GM12878 (cell line): ENCODE measurements at regions not wholly inside any gene's neighbourhood (a gene's known extent, or its start where the extent isn't known, plus 50 kb on each side); places are given as distances from the start of the nearest gene placed in this dataset.

Experiments
- ATAC-seq: fragments of 200-7000 bp; cut with Tn5 transposase; 3 replicates; pipeline ENCODE4 v1.9.1; 2020; ENCODE audit warnings: mild to moderate bottlenecking, moderate library complexity
- BruUV-seq: library from RNA; stranded (reverse); fragments of 400-500 nt; replicated peaks from 2 replicates; lab custom pipeline; 2021; lab: Mats Ljungman, UMichigan
- CTCF ChIA-PET: fragments of 300-600 bp; sonication (Branson Sonifier 250); formaldehyde crosslinking; extraction: SDS; loops from one replicate; lab custom pipeline; 2021; ENCODE audit warnings: inconsistent platforms; lab: Yijun Ruan, JAX
- POLR2A ChIA-PET: fragments of 350-600 bp; formaldehyde crosslinking; extraction: SDS; loops from one replicate; lab custom pipeline; 2021; ENCODE audit warnings: inconsistent platforms; lab: Charles Lee
- RAD21 ChIA-PET: fragments of 300-600 bp; sonication (Branson Sonifier 250); formaldehyde crosslinking; loops from one replicate; lab custom pipeline; 2023; ENCODE audit warnings: antibody characterized with exemption; ENCODE audit not compliant: unreplicated experiment; lab: Charles Lee
- SMC1A ChIA-PET: fragments of 300-600 bp; sonication (Branson Sonifier 250); formaldehyde crosslinking; loops from one replicate; lab custom pipeline; 2023; ENCODE audit not compliant: unreplicated experiment, uncharacterized antibody; lab: Charles Lee
- DNase-seq: peaks from one replicate; pipeline ENCODE4 v3.0.0-alpha.2; 2011; ENCODE audit warnings: low read depth, low spot score
- FAIRE-seq: peaks from 3 replicates; lab custom pipeline; 2011; peaks lifted over from hg19 to GRCh38; lab: Jason Lieb, UNC
- H2AFZ ChIP-seq: 2 replicates; pipeline ENCODE4 v1.6.0; 2011; ENCODE audit warnings: low read depth, low read length, control low read depth; ENCODE audit not compliant: control insufficient read depth
- H3K27ac ChIP-seq: 2 replicates; pipeline ENCODE4 v1.5.1; 2011; ENCODE audit warnings: control low read depth; ENCODE audit not compliant: control insufficient read depth, insufficient read depth
- H3K27me3 ChIP-seq, 2 experiments: replicated peaks in 1 of 2; 2 replicates each; pipeline versions ENCODE4 v1.6.0 to v1.6.1; 2011; ENCODE audit warnings: low read length in 1 of 2; ENCODE audit not compliant: control insufficient read depth in 2 of 2, insufficient read depth in 2 of 2
- H3K36me3 ChIP-seq, 2 experiments: 2 replicates each; pipeline ENCODE4 v1.5.1; 2011; ENCODE audit warnings: low read length in 1 of 2; ENCODE audit not compliant: control insufficient read depth in 2 of 2, insufficient read depth in 2 of 2
- H3K4me1 ChIP-seq: 2 replicates; pipeline ENCODE4 v1.6.1; 2011; ENCODE audit warnings: mild to moderate bottlenecking, low read length, moderate library complexity, mixed read lengths; ENCODE audit not compliant: control insufficient read depth, insufficient read depth
- H3K4me2 ChIP-seq: 2 replicates; pipeline ENCODE4 v1.6.0; 2011; ENCODE audit warnings: control low read depth; ENCODE audit not compliant: control insufficient read depth, insufficient read depth
- H3K4me3 ChIP-seq: fragments of 200-600 bp; sonication (generic); 2 replicates; pipeline ENCODE4 v1.5.1; 2016
- H3K79me2 ChIP-seq: 2 replicates; pipeline ENCODE4 v1.6.0; 2011; ENCODE audit warnings: low read length; ENCODE audit not compliant: control insufficient read depth, insufficient read depth
- H3K9ac ChIP-seq: 2 replicates; pipeline ENCODE4 v1.8.0; 2011; ENCODE audit warnings: low read length, control low read depth, mixed read lengths; ENCODE audit not compliant: control insufficient read depth, insufficient read depth
- H3K9me3 ChIP-seq: replicated peaks from 3 replicates; pipeline ENCODE4 v1.5.1; 2011; ENCODE audit warnings: mild to moderate bottlenecking, low read length; ENCODE audit not compliant: control insufficient read depth, insufficient read depth
- H4K20me1 ChIP-seq: 2 replicates; pipeline ENCODE4 v1.6.0; 2011; ENCODE audit not compliant: control insufficient read depth, insufficient read depth
- BCL11A ChIP-seq: IDR thresholded peaks from 2 replicates; pipeline ENCODE4 v1.6.1; 2011; ENCODE audit warnings: low read depth, low read length
- BRCA1 ChIP-seq: IDR thresholded peaks from 2 replicates; pipeline ENCODE4 v1.6.1; 2011; ENCODE audit warnings: low read depth, low read length, improper control_type of control experiment
- DPF2 ChIP-seq: fragments of 450-650 bp; IDR thresholded peaks from 2 replicates; pipeline ENCODE4 v1.6.1; 2017; ENCODE audit warnings: mild to moderate bottlenecking
- EP300 ChIP-seq, 2 experiments: fragments of 150-350 bp in 1 of 2; IDR thresholded peaks; 2 replicates each; pipeline ENCODE4 v1.6.1; 2011 to 2012; ENCODE audit warnings: low read depth in 2 of 2, low read length in 2 of 2, borderline replicate concordance in 1 of 2, improper control_type of control experiment in 1 of 2, inconsistent platforms in 1 of 2; ENCODE audit not compliant: control insufficient read depth in 1 of 2
- GABPA ChIP-seq: IDR thresholded peaks from 2 replicates; pipeline ENCODE4 v1.6.1; 2014; ENCODE audit warnings: antibody characterized with exemption, low read depth, mild to moderate bottlenecking, inconsistent platforms
- HDAC6 ChIP-seq: fragments of 200-600 bp; sonication (generic); IDR thresholded peaks from one replicate; pipeline ENCODE4 v1.8.0; 2017; ENCODE audit warnings: antibody characterized with exemption; ENCODE audit not compliant: unreplicated experiment
- IRF4 ChIP-seq: IDR thresholded peaks from 2 replicates; pipeline ENCODE4 v1.6.1; 2011; ENCODE audit warnings: low read depth, low read length
- JUNB ChIP-seq: IDR thresholded peaks from 2 replicates; pipeline ENCODE4 v1.6.1; 2016; ENCODE audit warnings: antibody characterized with exemption, mild to moderate bottlenecking
- MYC ChIP-seq: IDR thresholded peaks from 2 replicates; pipeline ENCODE4 v1.6.1; 2011; ENCODE audit warnings: mild to moderate bottlenecking, low read length, moderate library complexity, inconsistent platforms; ENCODE audit not compliant: insufficient read depth, insufficient replicate concordance, insufficient read length, severe bottlenecking
- PKNOX1 ChIP-seq: fragments of 450-650 bp; IDR thresholded peaks from 2 replicates; pipeline ENCODE4 v1.6.1; 2016; ENCODE audit warnings: mild to moderate bottlenecking
- RBBP5 ChIP-seq: fragments of 200-600 bp; sonication (generic); conservative IDR thresholded peaks from 2 replicates; pipeline ENCODE4 v1.6.1; 2016
- SP1 ChIP-seq: IDR thresholded peaks from one replicate; pipeline ENCODE4 v1.6.1; 2011; ENCODE audit warnings: low read depth, low read length
- SREBF2 ChIP-seq: IDR thresholded peaks from 2 replicates; pipeline ENCODE4 v1.6.1; 2012; ENCODE audit warnings: mild to moderate bottlenecking, low read length
- SRF ChIP-seq, 2 experiments: IDR thresholded peaks; 2 replicates each; pipeline ENCODE4 v1.6.1; 2011; ENCODE audit warnings: low read depth in 2 of 2, low read length in 2 of 2, mild to moderate bottlenecking in 1 of 2, moderate library complexity in 1 of 2
- TARDBP ChIP-seq: IDR thresholded peaks from 2 replicates; pipeline ENCODE4 v1.6.1; 2016; ENCODE audit warnings: borderline replicate concordance
- ZNF274 ChIP-seq: IDR thresholded peaks from one replicate; pipeline ENCODE4 v1.8.0; 2011; ENCODE audit not compliant: insufficient read length, insufficient read depth
- WGBS: methylation state at CpG from one replicate; pipeline ENCODE4 v1.1.6; 2016; ENCODE audit warnings: low lambda C conversion rate; ENCODE audit not compliant: insufficient replicate concordance, insufficient coverage; ENCODE audit errors: missing lambda C conversion rate; 5-methylcytosine and 5-hydroxymethylcytosine counted together
- in situ Hi-C: fragments of 300-500 bp; cut with MboI; formaldehyde crosslinking; loops from 9 replicates; pipeline ENCODE4 v1.14.3; 2018; ENCODE audit warnings: mixed read lengths
- intact Hi-C: fragments of 100-400 bp; cut with micrococcal nuclease; formaldehyde crosslinking; loops from one replicate; pipeline ENCODE4 v1.14.2; 2022; ENCODE audit not compliant: unreplicated experiment
- TF ChIP-seq, protein P1 (sequence below): fragments of 450-650 bp; IDR thresholded peaks from 2 replicates; pipeline ENCODE4 v1.6.1; 2018; ENCODE audit warnings: mild to moderate bottlenecking, low read depth, moderate library complexity; ENCODE audit not compliant: partially characterized antibody

DNA sequence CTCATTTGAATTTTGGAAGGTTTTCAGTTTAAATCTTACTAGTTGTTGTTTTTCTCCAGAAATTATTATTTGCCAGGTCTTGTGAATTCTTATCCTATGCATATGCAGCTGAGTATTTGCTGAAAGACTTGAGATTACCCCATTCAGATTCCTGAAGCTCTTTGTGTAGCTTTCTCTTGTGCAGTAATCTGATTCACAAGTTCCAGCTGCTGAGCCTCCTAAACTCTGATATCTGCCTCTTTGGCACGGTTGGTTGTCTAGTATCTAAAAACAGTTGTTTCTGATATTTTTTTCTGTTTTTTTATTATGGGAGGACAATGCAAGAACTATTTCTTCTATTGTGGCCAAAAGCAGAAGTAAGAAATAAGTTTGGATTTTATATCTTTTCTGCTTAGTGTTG lies 863.9 kb upstream of the MANEA start:
- WGBS, result 0% methylated on average over 1 of the region's 1 CpG
- SMC1A ChIA-PET, result interaction anchor here (0.5 to 1.8 kb wide), 4 partner anchors 10 to 1078 kb away, joined by 3 to 5 read pairs (median 3); no protein-coding TSS in a partner anchor
- Histone ChIP-seq H3K27ac (no peak overlapping the region), H4K20me1 (no peaks in the 10 kb centered on the region), H3K27me3 (no peaks in the 10 kb centered on the region), H3K4me3 (no peak overlapping the region), H3K4me1 (no peaks in the 10 kb centered on the region), H3K9ac (no peak overlapping the region), H3K9me3 (no peaks in the 10 kb centered on the region), H3K79me2 (no peaks in the 10 kb centered on the region), H3K4me2 (no peak overlapping the region), H3K36me3 (no peaks in the 10 kb centered on the region), H2AFZ (no peak overlapping the region)
- FAIRE-seq (no peak), DNase-seq (no peak), ATAC-seq (no peak)
- no TSS peak for BruUV-seq
- CTCF ChIA-PET, result interaction anchor here (1.3 kb wide), 1 partner anchor 63 kb away, joined by 3 read pairs; no protein-coding TSS in a partner anchor
- RAD21 ChIA-PET, result no interaction called here
- intact Hi-C loops (no loop called here), in situ Hi-C loops (no loop called here)
- POLR2A ChIA-PET, result no interaction called here
- no peak for TF ChIP-seq HDAC6
- no peak for TF ChIP-seq DPF2
- TF ChIP-seq GABPA, result no peak
- TF ChIP-seq SRF (IDR thresholded peaks at IDR 0.05; ENCODE audit: low read depth in 2 of 2, low read length in 2 of 2), result no peak
- TF ChIP-seq ZNF274, result no peak
- TF ChIP-seq, protein P1, sequence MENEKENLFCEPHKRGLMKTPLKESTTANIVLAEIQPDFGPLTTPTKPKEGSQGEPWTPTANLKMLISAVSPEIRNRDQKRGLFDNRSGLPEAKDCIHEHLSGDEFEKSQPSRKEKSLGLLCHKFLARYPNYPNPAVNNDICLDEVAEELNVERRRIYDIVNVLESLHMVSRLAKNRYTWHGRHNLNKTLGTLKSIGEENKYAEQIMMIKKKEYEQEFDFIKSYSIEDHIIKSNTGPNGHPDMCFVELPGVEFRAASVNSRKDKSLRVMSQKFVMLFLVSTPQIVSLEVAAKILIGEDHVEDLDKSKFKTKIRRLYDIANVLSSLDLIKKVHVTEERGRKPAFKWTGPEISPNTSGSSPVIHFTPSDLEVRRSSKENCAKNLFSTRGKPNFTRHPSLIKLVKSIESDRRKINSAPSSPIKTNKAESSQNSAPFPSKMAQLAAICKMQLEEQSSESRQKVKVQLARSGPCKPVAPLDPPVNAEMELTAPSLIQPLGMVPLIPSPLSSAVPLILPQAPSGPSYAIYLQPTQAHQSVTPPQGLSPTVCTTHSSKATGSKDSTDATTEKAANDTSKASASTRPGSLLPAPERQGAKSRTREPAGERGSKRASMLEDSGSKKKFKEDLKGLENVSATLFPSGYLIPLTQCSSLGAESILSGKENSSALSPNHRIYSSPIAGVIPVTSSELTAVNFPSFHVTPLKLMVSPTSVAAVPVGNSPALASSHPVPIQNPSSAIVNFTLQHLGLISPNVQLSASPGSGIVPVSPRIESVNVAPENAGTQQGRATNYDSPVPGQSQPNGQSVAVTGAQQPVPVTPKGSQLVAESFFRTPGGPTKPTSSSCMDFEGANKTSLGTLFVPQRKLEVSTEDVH, result no peak
- TF ChIP-seq JUNB, result no peak
- TF ChIP-seq SP1, result no peak
- TF ChIP-seq SREBF2, result no peak
- TF ChIP-seq BCL11A, result no peak
- no peak for TF ChIP-seq IRF4
- TF ChIP-seq BRCA1, result no peak
- no peak for TF ChIP-seq RBBP5
- TF ChIP-seq PKNOX1, result no peak
- no peak for TF ChIP-seq TARDBP
- TF ChIP-seq EP300 (IDR thresholded peaks at IDR 0.05; ENCODE audit: borderline replicate concordance in 1 of 2, control insufficient read depth in 1 of 2, low read depth in 2 of 2, low read length in 2 of 2), result no peak
- TF ChIP-seq MYC, result no peak
